HCT116 (cell line): ENCODE measurements at regions not wholly inside any gene's neighbourhood (a gene's known extent, or its start where the extent isn't known, plus 50 kb on each side); places are given as distances from the start of the nearest gene placed in this dataset.

Experiments
- ATAC-seq: fragments of 200-7000 bp; cut with Tn5 transposase; 2 replicates; pipeline ENCODE4 v1.9.1; 2020; ENCODE audit warnings: mild to moderate bottlenecking, moderate library complexity
- BruUV-seq: library from RNA; stranded (reverse); fragments of 400-500 nt; replicated peaks from 2 replicates; lab custom pipeline; 2021; lab: Mats Ljungman, UMichigan
- CTCF ChIA-PET: fragments of 300-600 bp; sonication (Branson Sonifier 250); formaldehyde crosslinking; loops from one replicate; lab custom pipeline; 2021; ENCODE audit warnings: antibody characterized with exemption; lab: Charles Lee
- POLR2A ChIA-PET: fragments of 300-600, 350-600 bp; sonication (Branson Sonifier 250); formaldehyde crosslinking; loops from one replicate; lab custom pipeline; 2021; ENCODE audit warnings: antibody characterized with exemption; lab: Charles Lee
- RAD21 ChIA-PET, 2 experiments: fragments of 300-600 bp; sonication (Branson Sonifier 250); formaldehyde crosslinking; loops; one replicate each; lab custom pipeline; 2023; ENCODE audit warnings: low total read pairs in 2 of 2; ENCODE audit not compliant: uncharacterized antibody in 2 of 2, unreplicated experiment in 2 of 2, low non-redundant PET in 1 of 2; lab: Charles Lee
- DNase-seq: peaks from one replicate; pipeline ENCODE4 v3.0.0-alpha.2; 2010; ENCODE audit warnings: low read depth, low spot score
- H2AFZ ChIP-seq: fragments of 200-600 bp; shearing (Covaris generic), sonication (generic); 2 replicates; pipeline ENCODE4 v1.6.1; 2017; ENCODE audit warnings: low read depth, mixed run types, mixed read lengths, antibody characterized with exemption, low read length; ENCODE audit not compliant: poor library complexity, severe bottlenecking
- H3K27ac ChIP-seq: 2 replicates; pipeline ENCODE4 v1.5.1; 2012; ENCODE audit warnings: low read depth, low read length
- H3K27me3 ChIP-seq: fragments of 200-600 bp; sonication (generic); 2 replicates; pipeline ENCODE4 v1.6.1; 2016; ENCODE audit warnings: mixed run types, low read length, mixed read lengths; ENCODE audit not compliant: insufficient read depth
- H3K36me3 ChIP-seq, 2 experiments: fragments of 200-500 bp in 1 of 2; fragments of 200-600 bp in 1 of 2; sonication (Bioruptor generic) in 1 of 2; sonication (generic) in 1 of 2; 2 replicates each; pipeline versions ENCODE4 v1.5.1 to v1.6.1; 2014 to 2016; ENCODE audit warnings: low read length in 2 of 2, inconsistent platforms in 1 of 2, mixed read lengths in 1 of 2, mixed run types in 1 of 2; ENCODE audit not compliant: insufficient read depth in 2 of 2, control insufficient read depth in 1 of 2
- H3K4me1 ChIP-seq, 2 experiments: fragments of 200-600 bp in 1 of 2; sonication (generic) in 1 of 2; 2 replicates each; pipeline versions ENCODE4 v1.5.1 to v1.6.1; 2012 to 2017; ENCODE audit warnings: low read length in 2 of 2, inconsistent platforms in 1 of 2, mild to moderate bottlenecking in 1 of 2, mixed read lengths in 1 of 2, mixed run types in 1 of 2, moderate library complexity in 1 of 2; ENCODE audit not compliant: insufficient read depth in 2 of 2, control insufficient read depth in 1 of 2
- H3K4me2 ChIP-seq: fragments of 200-600 bp; sonication (generic); 2 replicates; pipeline ENCODE4 v1.6.1; 2017; ENCODE audit warnings: mixed run types, low read length, mixed read lengths
- H3K4me3 ChIP-seq, 2 experiments: fragments of 200-600 bp in 1 of 2; sonication (generic) in 1 of 2; replicated peaks in 1 of 2; 2 replicates each; pipeline ENCODE4 v1.5.1; 2011 to 2016; ENCODE audit warnings: low read length in 2 of 2, control low read depth in 1 of 2, low read depth in 1 of 2, mild to moderate bottlenecking in 1 of 2, mixed read lengths in 1 of 2, mixed run types in 1 of 2
- H3K79me2 ChIP-seq: fragments of 200-600 bp; sonication (generic); 2 replicates; pipeline ENCODE4 v1.6.1; 2017; ENCODE audit warnings: mild to moderate bottlenecking, mixed run types, low read length, moderate library complexity, mixed read lengths; ENCODE audit not compliant: insufficient read depth
- H3K9ac ChIP-seq: fragments of 200-600 bp; sonication (generic); 2 replicates; pipeline ENCODE4 v1.6.1; 2016; ENCODE audit warnings: low read length, mixed read lengths
- H3K9me2 ChIP-seq: fragments of 200-600 bp; sonication (generic), shearing (Covaris generic); 2 replicates; pipeline ENCODE4 v1.6.1; 2017; ENCODE audit warnings: mixed run types, mild to moderate bottlenecking, moderate library complexity; ENCODE audit not compliant: insufficient read depth
- H3K9me3 ChIP-seq, 2 experiments: fragments of 200-500 bp in 1 of 2; fragments of 200-600 bp in 1 of 2; sonication (Bioruptor generic) in 1 of 2; sonication (generic) in 1 of 2; 2 replicates each; pipeline ENCODE4 v1.6.1; 2014 to 2017; ENCODE audit warnings: low read length in 2 of 2, mixed read lengths in 2 of 2, inconsistent platforms in 1 of 2, low read depth in 1 of 2, mild to moderate bottlenecking in 1 of 2, mixed run types in 1 of 2, moderate library complexity in 1 of 2; ENCODE audit not compliant: control insufficient read depth in 1 of 2, insufficient read depth in 1 of 2
- H4K20me1 ChIP-seq: fragments of 200-600 bp; sonication (generic), shearing (Covaris generic); 2 replicates; pipeline ENCODE4 v1.6.1; 2017; ENCODE audit warnings: mixed run types, mild to moderate bottlenecking, moderate library complexity; ENCODE audit not compliant: insufficient read depth
- CEBPB ChIP-seq: IDR thresholded peaks from 2 replicates; pipeline ENCODE4 v1.6.1; 2012; ENCODE audit warnings: low read depth
- EGR1 ChIP-seq: IDR thresholded peaks from 2 replicates; pipeline ENCODE4 v1.6.1; 2012; ENCODE audit warnings: low read depth
- ELF1 ChIP-seq: IDR thresholded peaks from 2 replicates; pipeline ENCODE4 v1.6.1; 2012; ENCODE audit warnings: low read depth, borderline replicate concordance
- EZH2 ChIP-seq: fragments of 200-600 bp; sonication (generic); IDR thresholded peaks from 2 replicates; pipeline ENCODE4 v1.6.1; 2017; ENCODE audit warnings: antibody characterized with exemption, mixed run types
- EZH2phosphoT487 ChIP-seq: fragments of 200-600 bp; IDR thresholded peaks from 2 replicates; pipeline ENCODE4 v1.6.1; 2018; ENCODE audit warnings: antibody characterized with exemption, borderline replicate concordance
- FOSL1 ChIP-seq: IDR thresholded peaks from 2 replicates; pipeline ENCODE4 v1.6.1; 2012; ENCODE audit warnings: low read depth
- POLR2A ChIP-seq: IDR thresholded peaks from 2 replicates; pipeline ENCODE4 v1.7.0; 2011; ENCODE audit warnings: borderline replicate concordance; ENCODE audit not compliant: insufficient read depth, insufficient read length; ENCODE audit errors: extremely low read depth
- POLR2AphosphoS5 ChIP-seq: IDR thresholded peaks from 2 replicates; pipeline ENCODE4 v1.6.1; 2011; ENCODE audit warnings: mild to moderate bottlenecking, low read depth, low read length, moderate library complexity
- RAD21 ChIP-seq: IDR thresholded peaks from 2 replicates; pipeline ENCODE4 v1.6.1; 2012; ENCODE audit warnings: low read depth, mild to moderate bottlenecking
- SIN3A ChIP-seq: IDR thresholded peaks from 2 replicates; pipeline ENCODE4 v1.6.1; 2012; ENCODE audit warnings: low read depth
- SP1 ChIP-seq: IDR thresholded peaks from 2 replicates; pipeline ENCODE4 v1.6.1; 2012; ENCODE audit warnings: low read depth
- SRF ChIP-seq: IDR thresholded peaks from 2 replicates; pipeline ENCODE4 v1.6.1; 2012; ENCODE audit warnings: low read depth
- TCF7L2 ChIP-seq: IDR thresholded peaks from 2 replicates; pipeline ENCODE4 v1.7.0; 2011; ENCODE audit warnings: borderline replicate concordance, inconsistent platforms; ENCODE audit not compliant: insufficient read depth, insufficient read length; ENCODE audit errors: extremely low read depth
- ZNF274 ChIP-seq: fragments of 200-500 bp; sonication (Bioruptor generic); IDR thresholded peaks from 2 replicates; pipeline ENCODE4 v1.6.1; 2014; ENCODE audit warnings: mild to moderate bottlenecking, low read depth, low read length, inconsistent platforms
- intact Hi-C: fragments of 100-400 bp; cut with micrococcal nuclease; formaldehyde crosslinking; loops from 2 replicates; pipeline ENCODE4 v1.10.0; 2022
- TF ChIP-seq, protein P1 (sequence below): IDR thresholded peaks from 2 replicates; pipeline ENCODE4 v1.6.1; 2012
- TF ChIP-seq, protein P2 (sequence below): IDR thresholded peaks from 2 replicates; pipeline ENCODE4 v1.6.1; 2012
- TF ChIP-seq, protein P3 (sequence below): IDR thresholded peaks from 2 replicates; pipeline ENCODE4 v1.6.1; 2012; ENCODE audit warnings: low read depth

DNA sequence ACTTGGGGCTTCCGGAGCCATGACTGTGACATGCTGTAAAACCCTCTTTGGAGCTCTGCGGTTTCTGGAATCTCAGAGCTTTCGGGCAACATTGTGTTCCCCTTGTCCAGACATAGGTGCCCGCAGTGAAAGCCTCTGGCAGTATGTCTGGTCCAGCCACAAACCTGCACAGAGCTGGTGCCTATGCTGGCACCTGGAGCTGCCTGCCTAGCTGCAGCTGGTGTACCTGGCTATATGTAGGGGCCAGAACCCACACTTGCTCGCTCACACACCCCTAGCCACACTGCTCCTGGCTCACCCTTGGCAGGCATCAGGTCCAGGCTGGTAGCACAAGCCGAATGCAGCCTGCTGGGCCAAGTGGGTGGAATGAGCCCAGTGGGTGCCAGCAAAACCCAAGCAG, 861.1 kb downstream of the FLRT2 start:
- Histone ChIP-seq H3K4me1 (no peaks in the 10 kb centered on the region), H2AFZ (no peak overlapping the region), H3K9ac (no peak overlapping the region), H3K27ac (no peak overlapping the region), H3K36me3 (no peaks in the 10 kb centered on the region), H3K79me2 (no peaks in the 10 kb centered on the region), H3K9me3 (peaks cover 8 to 9% of the 10 kb centered on the region in 2 experiments; a peak in 3 of 4 replicates), H3K9me2 (no peaks in the 10 kb centered on the region), H3K4me3 (no peak overlapping the region), H4K20me1 (no peaks in the 10 kb centered on the region), H3K27me3 (no peaks in the 10 kb centered on the region), H3K4me2 (no peak overlapping the region)
- ChIA-PET RAD21 (no interaction called here), CTCF (no interaction called here), POLR2A (no interaction called here)
- intact Hi-C loops = no loop called here
- DNase-seq (no peak), ATAC-seq (no peak)
- no peak for TF ChIP-seq EZH2phosphoT487
- TF ChIP-seq, protein P1, sequence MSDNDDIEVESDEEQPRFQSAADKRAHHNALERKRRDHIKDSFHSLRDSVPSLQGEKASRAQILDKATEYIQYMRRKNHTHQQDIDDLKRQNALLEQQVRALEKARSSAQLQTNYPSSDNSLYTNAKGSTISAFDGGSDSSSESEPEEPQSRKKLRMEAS = no peak
- no peak for TF ChIP-seq EGR1
- TF ChIP-seq SIN3A = no peak
- TF ChIP-seq, protein P2, sequence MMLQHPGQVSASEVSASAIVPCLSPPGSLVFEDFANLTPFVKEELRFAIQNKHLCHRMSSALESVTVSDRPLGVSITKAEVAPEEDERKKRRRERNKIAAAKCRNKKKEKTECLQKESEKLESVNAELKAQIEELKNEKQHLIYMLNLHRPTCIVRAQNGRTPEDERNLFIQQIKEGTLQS = no peak
- no peak for TF ChIP-seq POLR2A
- TF ChIP-seq POLR2AphosphoS5 = no peak
- TF ChIP-seq EZH2 = no peak
- no peak for TF ChIP-seq RAD21
- no TSS peak for BruUV-seq

DNA sequence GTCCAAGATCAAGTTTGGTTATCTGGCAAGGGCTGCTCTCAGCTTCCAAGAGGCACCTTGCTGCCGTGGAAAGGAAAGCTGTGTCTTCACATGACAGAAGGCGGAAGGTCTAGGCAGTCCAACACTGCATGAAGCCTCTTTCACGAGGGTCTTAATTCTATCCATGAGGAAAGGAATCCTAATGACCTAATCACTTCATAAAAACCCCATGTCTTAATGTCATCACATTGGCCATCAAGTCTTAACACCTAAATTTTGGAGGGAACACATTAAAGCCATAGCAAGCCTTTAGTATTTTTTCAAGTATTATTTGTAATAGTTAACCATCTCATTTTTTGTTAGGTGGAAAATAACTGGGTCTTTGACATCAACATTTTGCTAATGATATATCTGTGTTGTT, 858.3 kb downstream of the FLRT2 start:
- Histone ChIP-seq H4K20me1 (no peaks in the 10 kb centered on the region), H3K36me3 (no peaks in the 10 kb centered on the region), H3K79me2 (no peaks in the 10 kb centered on the region), H3K9me2 (no peaks in the 10 kb centered on the region), H3K9ac (no peak overlapping the region), H3K4me1 (no peaks in the 10 kb centered on the region), H3K27me3 (no peaks in the 10 kb centered on the region), H3K9me3 (peaks cover 8 to 13% of the 10 kb centered on the region in 2 experiments; a peak in 3 of 4 replicates), H2AFZ (no peak overlapping the region), H3K27ac (no peak overlapping the region), H3K4me2 (no peak overlapping the region), H3K4me3 (no peak overlapping the region)
- ChIA-PET POLR2A (no interaction called here), RAD21 (no interaction called here), CTCF (no interaction called here)
- ATAC-seq (no peak), DNase-seq (no peak)
- BruUV-seq = no TSS peak
- intact Hi-C loops = no loop called here
- TF ChIP-seq, protein P2 = no peak
- TF ChIP-seq TCF7L2 (no peak), RAD21 (no peak), EZH2 (no peak), ZNF274 (no peak), FOSL1 (no peak), ELF1 (no peak), SRF (no peak), SP1 (no peak), EGR1 (no peak), SIN3A (no peak), CEBPB (no peak), EZH2phosphoT487 (no peak)
- TF ChIP-seq, protein P3, sequence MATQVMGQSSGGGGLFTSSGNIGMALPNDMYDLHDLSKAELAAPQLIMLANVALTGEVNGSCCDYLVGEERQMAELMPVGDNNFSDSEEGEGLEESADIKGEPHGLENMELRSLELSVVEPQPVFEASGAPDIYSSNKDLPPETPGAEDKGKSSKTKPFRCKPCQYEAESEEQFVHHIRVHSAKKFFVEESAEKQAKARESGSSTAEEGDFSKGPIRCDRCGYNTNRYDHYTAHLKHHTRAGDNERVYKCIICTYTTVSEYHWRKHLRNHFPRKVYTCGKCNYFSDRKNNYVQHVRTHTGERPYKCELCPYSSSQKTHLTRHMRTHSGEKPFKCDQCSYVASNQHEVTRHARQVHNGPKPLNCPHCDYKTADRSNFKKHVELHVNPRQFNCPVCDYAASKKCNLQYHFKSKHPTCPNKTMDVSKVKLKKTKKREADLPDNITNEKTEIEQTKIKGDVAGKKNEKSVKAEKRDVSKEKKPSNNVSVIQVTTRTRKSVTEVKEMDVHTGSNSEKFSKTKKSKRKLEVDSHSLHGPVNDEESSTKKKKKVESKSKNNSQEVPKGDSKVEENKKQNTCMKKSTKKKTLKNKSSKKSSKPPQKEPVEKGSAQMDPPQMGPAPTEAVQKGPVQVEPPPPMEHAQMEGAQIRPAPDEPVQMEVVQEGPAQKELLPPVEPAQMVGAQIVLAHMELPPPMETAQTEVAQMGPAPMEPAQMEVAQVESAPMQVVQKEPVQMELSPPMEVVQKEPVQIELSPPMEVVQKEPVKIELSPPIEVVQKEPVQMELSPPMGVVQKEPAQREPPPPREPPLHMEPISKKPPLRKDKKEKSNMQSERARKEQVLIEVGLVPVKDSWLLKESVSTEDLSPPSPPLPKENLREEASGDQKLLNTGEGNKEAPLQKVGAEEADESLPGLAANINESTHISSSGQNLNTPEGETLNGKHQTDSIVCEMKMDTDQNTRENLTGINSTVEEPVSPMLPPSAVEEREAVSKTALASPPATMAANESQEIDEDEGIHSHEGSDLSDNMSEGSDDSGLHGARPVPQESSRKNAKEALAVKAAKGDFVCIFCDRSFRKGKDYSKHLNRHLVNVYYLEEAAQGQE = no peak
- TF ChIP-seq, protein P1 = no peak
